CD4-positive, alpha-beta T cell (primary cell): ENCODE measurements at regions not wholly inside any gene's neighbourhood (a gene's known extent, or its start where the extent isn't known, plus 50 kb on each side); places are given as distances from the start of the nearest gene placed in this dataset.

Experiments used
- ATAC-seq: fragments of 200-7000 bp; cut with Tn5 transposase; one replicate; pipeline ENCODE4 v1.10.0; 2022; ENCODE audit warnings: mild to moderate bottlenecking; ENCODE audit not compliant: poor library complexity
- CTCF ChIA-PET: fragments of 350-600 bp; sonication (Branson Sonifier 250); formaldehyde crosslinking; loops from one replicate; lab custom pipeline; 2021; ENCODE audit warnings: antibody characterized with exemption, inconsistent platforms; lab: Charles Lee
- POLR2A ChIA-PET: fragments of 350-600 bp; sonication (Branson Sonifier 250); formaldehyde crosslinking; loops from one replicate; lab custom pipeline; 2021; ENCODE audit warnings: antibody characterized with exemption, inconsistent platforms; lab: Charles Lee
- DNase-seq, 14 experiments: peaks; one replicate each; pipeline ENCODE4 v3.0.0-alpha.2; 2013 to 2020; ENCODE audit warnings: mixed read lengths in 2 of 14
- H3K27ac ChIP-seq, 2 donors: one replicate each; pipeline versions ENCODE4 v1.5.1 to v1.7.0; 2013; ENCODE audit warnings: low read length in 2 of 2, low read depth in 1 of 2, mild to moderate bottlenecking in 1 of 2
- H3K27me3 ChIP-seq, 2 experiments: 1 replicate in 1 of 2; 2 replicates in 1 of 2; pipeline versions ENCODE4 v1.6.1 to v1.7.0; 2013; ENCODE audit warnings: low read length in 2 of 2, control low read depth in 1 of 2, mild to moderate bottlenecking in 1 of 2, moderate library complexity in 1 of 2; ENCODE audit not compliant: insufficient read depth in 2 of 2, control insufficient read depth in 1 of 2
- H3K36me3 ChIP-seq: one replicate; pipeline ENCODE4 v1.6.1; 2013; ENCODE audit warnings: low read length, control low read depth; ENCODE audit not compliant: insufficient read depth
- H3K4me1 ChIP-seq: one replicate; pipeline ENCODE4 v1.6.1; 2013; ENCODE audit warnings: low read length, control low read depth; ENCODE audit not compliant: insufficient read depth
- H3K4me3 ChIP-seq: one replicate; pipeline ENCODE4 v1.5.1; 2013; ENCODE audit warnings: mild to moderate bottlenecking, low read length, moderate library complexity
- H3K9me3 ChIP-seq, 2 experiments: 1 replicate in 1 of 2; 2 replicates in 1 of 2; pipeline versions ENCODE4 v1.6.1 to v1.7.0; 2013; ENCODE audit warnings: low read length in 2 of 2, mild to moderate bottlenecking in 2 of 2, control low read depth in 1 of 2, moderate library complexity in 1 of 2; ENCODE audit not compliant: control insufficient read depth in 1 of 2, insufficient read depth in 1 of 2
- H3K27ac Mint-ChIP-seq: one replicate; pipeline ENCODE4 v1.8.0; 2020; ENCODE audit warnings: mixed read lengths
- H3K27me3 Mint-ChIP-seq: one replicate; pipeline ENCODE4 v1.8.0; 2021; ENCODE audit warnings: mixed read lengths
- H3K36me3 Mint-ChIP-seq: one replicate; pipeline ENCODE4 v1.8.0; 2021; ENCODE audit warnings: low read depth, mixed read lengths
- H3K4me1 Mint-ChIP-seq: one replicate; pipeline ENCODE4 v1.8.0; 2021; ENCODE audit warnings: low read depth, mixed read lengths
- H3K4me3 Mint-ChIP-seq: one replicate; pipeline ENCODE4 v1.8.0; 2020; ENCODE audit warnings: mild to moderate bottlenecking, mixed read lengths
- H3K9me3 Mint-ChIP-seq: one replicate; pipeline ENCODE4 v1.8.0; 2020; ENCODE audit warnings: mixed read lengths
- intact Hi-C, 2 experiments: fragments of 100-400 bp; cut with DNase I in 1 of 2; cut with micrococcal nuclease in 1 of 2; formaldehyde crosslinking; loops; one replicate each; pipeline versions ENCODE4 v1.15.1 to v1.9.0; 2023 to 2025; cut with DNase I, micrococcal nuclease
- TF ChIP-seq, protein P1 (sequence below): fragments of 200-600 bp; IDR thresholded peaks from one replicate; pipeline ENCODE4 v1.8.0; 2022; ENCODE audit warnings: antibody characterized with exemption, mild to moderate bottlenecking

DNA sequence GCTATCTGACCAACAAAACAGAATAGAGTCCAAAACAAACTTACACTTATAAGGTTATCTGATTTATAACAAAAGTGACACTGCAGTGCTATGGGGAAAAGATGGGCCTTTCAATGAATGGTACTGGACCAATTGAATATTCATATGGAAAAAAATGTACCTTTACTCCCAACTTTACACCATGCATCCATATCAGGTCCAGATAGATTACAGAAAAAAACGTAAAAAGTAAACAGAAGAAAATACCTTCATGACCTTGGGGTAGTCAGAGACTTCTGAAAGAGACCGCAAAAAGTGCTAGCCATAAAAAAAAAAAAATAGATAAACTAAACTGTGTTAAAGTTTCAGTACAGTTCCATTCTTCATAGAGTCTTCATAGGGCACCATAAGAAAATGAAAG lies 308.3 kb downstream of the GXYLT1 start:
- intact Hi-C loops, result no loop called here
- TF ChIP-seq, protein P1, sequence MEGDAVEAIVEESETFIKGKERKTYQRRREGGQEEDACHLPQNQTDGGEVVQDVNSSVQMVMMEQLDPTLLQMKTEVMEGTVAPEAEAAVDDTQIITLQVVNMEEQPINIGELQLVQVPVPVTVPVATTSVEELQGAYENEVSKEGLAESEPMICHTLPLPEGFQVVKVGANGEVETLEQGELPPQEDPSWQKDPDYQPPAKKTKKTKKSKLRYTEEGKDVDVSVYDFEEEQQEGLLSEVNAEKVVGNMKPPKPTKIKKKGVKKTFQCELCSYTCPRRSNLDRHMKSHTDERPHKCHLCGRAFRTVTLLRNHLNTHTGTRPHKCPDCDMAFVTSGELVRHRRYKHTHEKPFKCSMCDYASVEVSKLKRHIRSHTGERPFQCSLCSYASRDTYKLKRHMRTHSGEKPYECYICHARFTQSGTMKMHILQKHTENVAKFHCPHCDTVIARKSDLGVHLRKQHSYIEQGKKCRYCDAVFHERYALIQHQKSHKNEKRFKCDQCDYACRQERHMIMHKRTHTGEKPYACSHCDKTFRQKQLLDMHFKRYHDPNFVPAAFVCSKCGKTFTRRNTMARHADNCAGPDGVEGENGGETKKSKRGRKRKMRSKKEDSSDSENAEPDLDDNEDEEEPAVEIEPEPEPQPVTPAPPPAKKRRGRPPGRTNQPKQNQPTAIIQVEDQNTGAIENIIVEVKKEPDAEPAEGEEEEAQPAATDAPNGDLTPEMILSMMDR, result no peak
- Histone ChIP-seq H3K36me3 (no peaks in the 10 kb centered on the region), H3K4me3 (no peak overlapping the region), H3K27me3 (no peaks in the 10 kb centered on the region), H3K27ac (no peak overlapping the region), H3K4me1 (no peaks in the 10 kb centered on the region), H3K9me3 (no peaks in the 10 kb centered on the region)
- Mint-ChIP-seq H3K4me3 (no peak overlapping the region), H3K27me3 (no peaks in the 10 kb centered on the region), H3K27ac (no peak overlapping the region), H3K4me1 (no peaks in the 10 kb centered on the region), H3K9me3 (no peaks in the 10 kb centered on the region), H3K36me3 (no peaks in the 10 kb centered on the region)
- ATAC-seq, result no peak
- POLR2A ChIA-PET, result no interaction called here
- no peak for DNase-seq
- CTCF ChIA-PET, result no interaction called here

DNA sequence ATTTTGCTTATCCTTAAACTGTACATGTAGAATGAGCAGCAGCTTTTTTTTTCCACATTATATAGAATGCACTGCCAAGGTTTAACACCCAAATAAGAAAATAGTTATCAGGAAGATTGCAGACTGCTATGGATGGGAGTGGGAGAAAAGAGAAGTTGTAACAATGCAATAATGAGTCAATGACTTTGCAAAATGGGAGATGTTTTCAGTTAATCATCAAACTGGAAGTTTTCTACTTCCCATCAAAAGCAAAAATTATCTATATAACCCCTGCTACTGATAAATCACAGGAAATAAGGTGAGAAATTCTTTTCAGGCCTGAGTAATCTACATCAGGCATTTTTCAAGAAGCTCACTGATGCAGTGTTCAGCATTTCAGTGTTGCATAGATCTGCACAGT lies 309.1 kb downstream of the GXYLT1 start:
- Mint-ChIP-seq H3K36me3 (no peaks in the 10 kb centered on the region), H3K9me3 (no peaks in the 10 kb centered on the region), H3K4me3 (no peak overlapping the region), H3K4me1 (no peaks in the 10 kb centered on the region), H3K27me3 (no peaks in the 10 kb centered on the region), H3K27ac (no peak overlapping the region)
- Histone ChIP-seq H3K27ac (no peak overlapping the region), H3K4me1 (no peaks in the 10 kb centered on the region), H3K36me3 (no peaks in the 10 kb centered on the region), H3K9me3 (no peaks in the 10 kb centered on the region), H3K27me3 (no peaks in the 10 kb centered on the region), H3K4me3 (no peak overlapping the region)
- no peak for ATAC-seq
- no peak for DNase-seq
- CTCF ChIA-PET, result no interaction called here
- TF ChIP-seq, protein P1, result no peak
- intact Hi-C loops, result no loop called here
- POLR2A ChIA-PET, result no interaction called here

DNA sequence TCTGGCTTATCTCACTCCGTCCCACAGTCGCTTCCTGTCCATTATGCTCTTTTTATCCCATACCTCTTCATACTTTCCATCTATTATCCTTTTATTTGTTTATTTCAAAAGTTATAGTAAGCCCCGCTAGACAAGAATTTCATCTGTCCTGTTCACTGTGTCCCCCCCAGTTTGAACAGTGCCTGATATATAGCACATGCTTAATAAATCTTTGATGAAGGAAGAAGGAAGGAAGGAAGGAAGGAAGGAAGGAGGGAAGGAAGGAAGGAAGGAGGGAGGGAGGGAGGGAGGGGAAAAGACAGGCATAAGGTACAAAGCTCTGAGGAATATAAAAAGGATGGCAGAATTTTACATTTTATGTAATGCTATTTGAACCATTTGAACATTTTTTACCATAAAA lies 324.7 kb downstream of the GXYLT1 start:
- no peaks in the 10 kb centered on the region for H3K4me1 ChIP-seq
- TF ChIP-seq, protein P1, result no peak
- H3K27me3 Mint-ChIP-seq, result peaks cover 5% of the 10 kb centered on the region
- intact Hi-C loops, result no loop called here
- H3K36me3 ChIP-seq, result no peaks in the 10 kb centered on the region
- no peak overlapping the region for H3K27ac ChIP-seq
- DNase-seq (no peak), ATAC-seq (no peak)
- no peak overlapping the region for H3K27ac Mint-ChIP-seq
- H3K27me3 ChIP-seq, result no peaks in the 10 kb centered on the region
- no peaks in the 10 kb centered on the region for H3K36me3 Mint-ChIP-seq
- no peak overlapping the region for H3K4me3 Mint-ChIP-seq
- no peaks in the 10 kb centered on the region for H3K9me3 Mint-ChIP-seq
- ChIA-PET CTCF (interaction anchor here (0.5 kb wide), 1 partner anchor 254 kb away, joined by 4 read pairs; no protein-coding TSS in a partner anchor), POLR2A (no interaction called here)
- H3K4me3 ChIP-seq, result no peak overlapping the region
- H3K9me3 ChIP-seq, result no peaks in the 10 kb centered on the region
- H3K4me1 Mint-ChIP-seq, result no peaks in the 10 kb centered on the region
